ENCODE measurements at regions not wholly inside any gene's neighbourhood (a gene's known extent, or its start where the extent isn't known, plus 50 kb on each side); places are given as distances from the start of the nearest gene placed in this dataset.
"Not testable (repeated sequence)": the region's sequence is repeated elsewhere in the genome, so short reads cannot be mapped to it uniquely, and the experiment has no call there.

GRCh38 chrY:17511984-17512383, 368.0 kb downstream of the CDY2B start:
- not testable (repeated sequence) for DNase-seq (ENCODE audit: low read depth)

DNA sequence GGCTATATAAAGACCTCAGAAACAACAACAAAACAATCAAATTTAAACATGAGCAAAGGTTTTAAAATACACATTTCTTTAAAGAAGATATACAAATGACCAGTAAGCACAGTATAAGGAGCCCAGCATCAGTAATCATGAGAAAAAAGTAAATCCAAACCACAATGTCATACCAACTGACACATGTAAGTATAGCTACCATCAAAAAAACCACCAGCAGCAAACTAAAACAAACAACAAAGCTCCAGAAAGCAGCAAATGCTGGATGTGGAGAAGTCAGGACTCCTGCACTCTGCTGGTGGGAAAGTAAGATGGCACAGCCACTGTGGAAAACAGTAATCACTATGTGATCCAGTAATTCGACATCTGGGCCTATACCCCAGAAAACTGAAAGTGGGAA, 368.5 kb downstream of the CDY2B start:
- POLR2A ChIA-PET; DNase-seq (ENCODE audit: low read depth); CTCF ChIA-PET: not testable (repeated sequence)

More at GRCh38 chrY:17511984-17512383, 368.0 kb downstream of the CDY2B start:
- H3K36me3 ChIP-seq (ENCODE audit: control insufficient read depth, insufficient read depth, low read length); CTCF ChIA-PET; H3K27me3 ChIP-seq (ENCODE audit: control insufficient read depth, insufficient read depth, low read length); H3K4me3 ChIP-seq (ENCODE audit: low read depth, low read length); POLR2A ChIA-PET: not testable (repeated sequence)

DNA sequence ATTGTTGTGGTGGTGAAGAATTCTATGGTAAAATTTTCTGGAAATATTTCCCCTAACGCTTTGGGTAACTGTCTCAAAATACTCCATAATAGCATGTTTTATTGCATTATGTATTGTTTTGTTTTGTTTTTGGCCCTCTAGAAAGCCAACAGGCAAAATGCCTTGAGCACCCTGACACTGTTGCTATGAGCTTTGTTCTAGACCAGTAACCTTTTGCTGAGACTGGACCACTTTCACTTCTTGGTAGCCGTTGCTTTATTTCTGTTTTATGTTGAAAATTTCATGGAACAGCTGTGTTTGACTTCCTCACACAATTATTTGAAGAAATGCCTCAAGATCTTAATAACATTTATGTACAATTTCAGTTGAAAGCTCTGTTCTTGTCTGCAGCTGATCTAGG, 374.2 kb downstream of the CDY2B start:
- CTCF ChIA-PET; H3K36me3 ChIP-seq (ENCODE audit: control insufficient read depth, insufficient read depth, low read length); H3K4me3 ChIP-seq (ENCODE audit: low read depth, low read length); POLR2A ChIA-PET; H3K27me3 ChIP-seq (ENCODE audit: control insufficient read depth, insufficient read depth, low read length); DNase-seq (ENCODE audit: low read depth): not testable (repeated sequence)

More for the DNA sequence above, 368.5 kb downstream of the CDY2B start:
- H3K36me3 ChIP-seq (ENCODE audit: control insufficient read depth, insufficient read depth, low read length); H3K27me3 ChIP-seq (ENCODE audit: control insufficient read depth, insufficient read depth, low read length); H3K4me3 ChIP-seq (ENCODE audit: low read depth, low read length): not testable (repeated sequence)

- H3K36me3 ChIP-seq (ENCODE audit: control insufficient read depth, insufficient read depth, low read length); POLR2A ChIA-PET; H3K27me3 ChIP-seq (ENCODE audit: control insufficient read depth, insufficient read depth, low read length); DNase-seq (ENCODE audit: low read depth); H3K4me3 ChIP-seq (ENCODE audit: low read depth, low read length); CTCF ChIA-PET: not testable (repeated sequence)
Measured at GRCh38 chrY:17484763-17485162, 395.3 kb downstream of the CDY2B start.

- DNase-seq (ENCODE audit: low read depth); H3K36me3 ChIP-seq (ENCODE audit: control insufficient read depth, insufficient read depth, low read length); CTCF ChIA-PET: not testable (repeated sequence)
Measured at GRCh38 chrY:17484157-17484556, 395.9 kb downstream of the CDY2B start.

GRCh38 chrY:17481389-17482022, 398.5 kb downstream of the CDY2B start:
- POLR2A ChIA-PET; H3K36me3 ChIP-seq (ENCODE audit: control insufficient read depth, insufficient read depth, low read length); H3K27me3 ChIP-seq (ENCODE audit: control insufficient read depth, insufficient read depth, low read length); H3K4me3 ChIP-seq (ENCODE audit: low read depth, low read length); CTCF ChIA-PET; DNase-seq (ENCODE audit: low read depth): not testable (repeated sequence)

More at GRCh38 chrY:17484157-17484556, 395.9 kb downstream of the CDY2B start:
- H3K27me3 ChIP-seq (ENCODE audit: control insufficient read depth, insufficient read depth, low read length); H3K4me3 ChIP-seq (ENCODE audit: low read depth, low read length); POLR2A ChIA-PET: not testable (repeated sequence)

DNA sequence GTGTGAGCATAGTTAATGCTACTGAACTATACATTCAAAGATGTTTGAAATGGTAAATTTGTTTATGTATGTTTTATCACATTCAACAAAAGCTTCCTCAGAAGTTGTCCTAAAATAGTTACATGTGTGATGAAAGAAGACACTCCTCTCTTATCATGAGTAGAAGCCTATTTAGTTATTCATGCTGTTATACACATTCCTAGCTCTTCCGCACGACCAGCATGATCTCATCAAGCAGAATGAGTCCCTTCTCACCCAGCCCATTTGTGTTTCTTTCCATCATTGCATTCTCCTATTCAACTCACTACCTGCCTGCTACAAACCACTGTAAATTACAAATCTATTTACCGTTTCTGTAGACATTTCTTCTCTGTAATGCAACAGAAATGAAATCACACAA, 408.0 kb downstream of the CDY2B start:
- DNase-seq (ENCODE audit: low read depth); H3K4me3 ChIP-seq (ENCODE audit: low read depth, low read length); POLR2A ChIA-PET; H3K27me3 ChIP-seq (ENCODE audit: control insufficient read depth, insufficient read depth, low read length); H3K36me3 ChIP-seq (ENCODE audit: control insufficient read depth, insufficient read depth, low read length); CTCF ChIA-PET: not testable (repeated sequence)

- H3K27me3 ChIP-seq (ENCODE audit: control insufficient read depth, insufficient read depth, low read length); H3K4me3 ChIP-seq (ENCODE audit: low read depth, low read length); CTCF ChIA-PET; DNase-seq (ENCODE audit: low read depth); H3K36me3 ChIP-seq (ENCODE audit: control insufficient read depth, insufficient read depth, low read length); POLR2A ChIA-PET: not testable (repeated sequence)
Measured at GRCh38 chrY:17459753-17460152, 420.3 kb downstream of the CDY2B start.

DNA sequence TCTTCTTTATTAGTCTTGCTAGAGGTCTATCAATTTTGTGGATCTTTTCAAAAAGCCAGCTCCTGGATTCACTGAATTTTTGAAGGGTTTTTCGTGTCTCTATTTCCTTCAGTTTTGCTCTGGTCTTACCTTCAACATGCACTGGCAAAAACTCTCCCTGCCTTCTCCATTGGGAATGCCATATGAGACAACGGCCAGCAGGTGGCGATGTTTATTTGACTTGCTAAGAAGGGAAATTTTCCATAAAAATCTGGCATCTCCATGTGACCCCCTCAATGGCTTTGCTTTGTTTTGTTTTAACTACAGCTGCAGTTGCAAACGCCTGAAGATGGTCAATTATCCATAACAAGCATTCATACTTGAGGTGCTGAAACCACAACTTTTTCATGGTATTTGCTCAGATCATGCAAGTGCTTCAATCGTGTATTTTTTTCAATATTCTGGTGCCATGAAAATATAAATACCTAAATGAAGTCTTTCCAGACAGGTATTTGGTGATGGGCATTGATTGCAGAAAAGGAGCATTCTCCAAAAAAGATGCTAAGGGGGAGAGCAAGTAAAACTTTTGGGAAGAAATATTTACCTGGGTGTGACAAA, 449.4 kb downstream of the CDY2B start:
- no peak overlapping the region for H3K4me3 ChIP-seq (ENCODE audit: low read depth, low read length)
- CTCF ChIA-PET = no interaction called here
- no peaks in the 10 kb centered on the region for H3K36me3 ChIP-seq (ENCODE audit: control insufficient read depth, insufficient read depth, low read length)
- POLR2A ChIA-PET = no interaction called here
- DNase-seq (ENCODE audit: low read depth) = no peak
- TF ChIP-seq CTCF (IDR thresholded peaks at IDR 0.05; ENCODE audit: insufficient read depth, low read depth, low read length) = peak; percentile 29
- no peaks in the 10 kb centered on the region for H3K27me3 ChIP-seq (ENCODE audit: control insufficient read depth, insufficient read depth, low read length)

All from BJ (cell line).